GM12864 (cell line): ENCODE measurements at regions not wholly inside any gene's neighbourhood (a gene's known extent, or its start where the extent isn't known, plus 50 kb on each side); places are given as distances from the start of the nearest gene placed in this dataset.

ENCODE experiments used
- DNase-seq: peaks from one replicate; pipeline ENCODE4 v3.0.0-alpha.2; 2011; ENCODE audit warnings: low read depth
- H3K4me3 ChIP-seq: 2 replicates; pipeline ENCODE4 v1.5.1; 2011; ENCODE audit warnings: mild to moderate bottlenecking, low read depth, low read length, control low read depth
- TF ChIP-seq, protein P1 (sequence below): IDR thresholded peaks from 2 replicates; pipeline ENCODE4 v1.5.1; 2011; ENCODE audit warnings: low read depth, mild to moderate bottlenecking, moderate library complexity, low read length, control low read depth, inconsistent platforms; ENCODE audit errors: missing control alignments

- TF ChIP-seq, protein P1, sequence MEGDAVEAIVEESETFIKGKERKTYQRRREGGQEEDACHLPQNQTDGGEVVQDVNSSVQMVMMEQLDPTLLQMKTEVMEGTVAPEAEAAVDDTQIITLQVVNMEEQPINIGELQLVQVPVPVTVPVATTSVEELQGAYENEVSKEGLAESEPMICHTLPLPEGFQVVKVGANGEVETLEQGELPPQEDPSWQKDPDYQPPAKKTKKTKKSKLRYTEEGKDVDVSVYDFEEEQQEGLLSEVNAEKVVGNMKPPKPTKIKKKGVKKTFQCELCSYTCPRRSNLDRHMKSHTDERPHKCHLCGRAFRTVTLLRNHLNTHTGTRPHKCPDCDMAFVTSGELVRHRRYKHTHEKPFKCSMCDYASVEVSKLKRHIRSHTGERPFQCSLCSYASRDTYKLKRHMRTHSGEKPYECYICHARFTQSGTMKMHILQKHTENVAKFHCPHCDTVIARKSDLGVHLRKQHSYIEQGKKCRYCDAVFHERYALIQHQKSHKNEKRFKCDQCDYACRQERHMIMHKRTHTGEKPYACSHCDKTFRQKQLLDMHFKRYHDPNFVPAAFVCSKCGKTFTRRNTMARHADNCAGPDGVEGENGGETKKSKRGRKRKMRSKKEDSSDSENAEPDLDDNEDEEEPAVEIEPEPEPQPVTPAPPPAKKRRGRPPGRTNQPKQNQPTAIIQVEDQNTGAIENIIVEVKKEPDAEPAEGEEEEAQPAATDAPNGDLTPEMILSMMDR: no peak
- no peak overlapping the region for H3K4me3 ChIP-seq
- DNase-seq: no peak
Observed at GRCh38 chr2:225738735-225739134, 339.2 kb downstream of the NYAP2 start.

- TF ChIP-seq, protein P1: no peak
- DNase-seq: no peak
Observed at GRCh38 chr2:225737556-225737955, 338.0 kb downstream of the NYAP2 start.

GRCh38 chr2:225735844-225736243 lies 336.3 kb downstream of the NYAP2 start:
- DNase-seq: no peak
- TF ChIP-seq, protein P1: no peak
- H3K4me3 ChIP-seq: no peak overlapping the region

More at GRCh38 chr2:225737556-225737955, 338.0 kb downstream of the NYAP2 start:
- no peak overlapping the region for H3K4me3 ChIP-seq

GRCh38 chr2:225725726-225726125 lies 326.2 kb downstream of the NYAP2 start:
- TF ChIP-seq, protein P1: no peak
- no peak for DNase-seq
- H3K4me3 ChIP-seq: no peak overlapping the region
